ENCODE measurements at regions not wholly inside any gene's neighbourhood (a gene's known extent, or its start where the extent isn't known, plus 50 kb on each side); places are given as distances from the start of the nearest gene placed in this dataset.

- TF ChIP-seq CTCF (IDR thresholded peaks at IDR 0.05; ENCODE audit: poor library complexity) (no peak), EZH2 (IDR thresholded peaks at IDR 0.05; ENCODE audit: borderline replicate concordance) (no peak)
Observed at GRCh38 chr5:172503925-172504700, 49.8 kb upstream of the SH3PXD2B start.
